Breast epithelium (tissue), 4 donors: ENCODE measurements at regions not wholly inside any gene's neighbourhood (a gene's known extent, or its start where the extent isn't known, plus 50 kb on each side); places are given as distances from the start of the nearest gene placed in this dataset.
"Not testable (repeated sequence)": the region's sequence is repeated elsewhere in the genome, so short reads cannot be mapped to it uniquely, and the experiment has no call there.

Experiments used
- DNase-seq, 2 donors: peaks; one replicate each; pipeline ENCODE4 v3.0.0-alpha.2; 2019; ENCODE audit warnings: low spot score in 2 of 2
- H3K27ac ChIP-seq, 2 donors: fragments of 200-600 bp; sonication (generic) in 1 of 2; one replicate each; pipeline ENCODE4 v1.5.1; 2016 to 2019; ENCODE audit warnings: mild to moderate bottlenecking in 1 of 2
- H3K27me3 ChIP-seq, 2 donors: fragments of 200-600 bp; sonication (generic) in 1 of 2; one replicate each; pipeline versions ENCODE4 v1.5.1 to v1.6.0; 2017 to 2019; ENCODE audit warnings: control low read depth in 1 of 2, mild to moderate bottlenecking in 1 of 2
- H3K36me3 ChIP-seq: fragments of 200-600 bp; one replicate; pipeline ENCODE4 v1.5.1; 2019
- H3K4me1 ChIP-seq, 2 donors: fragments of 200-600 bp; sonication (generic); one replicate each; pipeline ENCODE4 v1.5.1; 2016 to 2019; ENCODE audit warnings: control low read depth in 1 of 2
- H3K4me3 ChIP-seq, 3 donors: fragments of 200-600 bp; sonication (generic); 1 replicate in 2 of 3; 2 replicates in 1 of 3; pipeline ENCODE4 v1.5.1; 2016 to 2019; ENCODE audit warnings: mild to moderate bottlenecking in 3 of 3, moderate library complexity in 2 of 3
- H3K9me3 ChIP-seq, 2 donors: fragments of 200-600 bp; sonication (generic) in 1 of 2; one replicate each; pipeline ENCODE4 v1.5.1; 2016 to 2019; ENCODE audit warnings: control low read depth in 1 of 2
- CTCF ChIP-seq, 3 donors: fragments of 450-650 bp; IDR thresholded peaks; one replicate each; pipeline ENCODE4 v1.5.1; 2016 to 2017; ENCODE audit warnings: antibody characterized with exemption in 3 of 3, mild to moderate bottlenecking in 3 of 3, moderate library complexity in 3 of 3
- POLR2A ChIP-seq: fragments of 450-650 bp; IDR thresholded peaks from one replicate; pipeline ENCODE4 v1.6.1; 2016; ENCODE audit warnings: antibody characterized with exemption, mild to moderate bottlenecking, moderate library complexity
- POLR2AphosphoS5 ChIP-seq, 3 donors: sonication (generic); formaldehyde crosslinking; IDR thresholded peaks; one replicate each; pipeline ENCODE4 v1.6.1; 2017; ENCODE audit warnings: antibody characterized with exemption in 3 of 3
- intact Hi-C: fragments of 100-400 bp; cut with DNase I; formaldehyde crosslinking; loops from one replicate; pipeline ENCODE4 v1.15.1; 2023; ENCODE audit warnings: low total_unique reads

DNA sequence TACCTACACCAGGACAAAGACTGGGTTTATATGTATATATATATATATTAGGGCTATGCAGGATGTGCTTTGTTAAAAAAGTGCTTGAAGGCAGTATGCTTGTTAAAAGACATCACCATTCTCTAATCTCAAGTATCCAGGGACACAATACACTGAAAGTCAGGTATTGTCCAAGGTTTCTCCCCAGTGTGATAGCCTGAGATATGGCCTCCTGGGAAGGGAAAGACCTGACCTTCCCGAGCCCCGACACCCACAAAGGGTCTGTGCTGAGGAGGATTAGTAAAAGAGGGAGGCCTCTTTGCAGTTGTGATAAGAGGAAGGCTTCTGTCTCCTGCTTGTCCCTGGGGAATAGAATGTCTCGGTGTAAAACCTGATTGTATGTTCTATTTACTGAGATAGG, 156.9 kb downstream of the GPX5 start:
- Histone ChIP-seq H3K27ac (no peak overlapping the region), H3K27me3 (peaks cover 0 to 18% of the 10 kb centered on the region in 2 donors), H3K4me1 (no peaks in the 10 kb centered on the region), H3K36me3 (no peaks in the 10 kb centered on the region), H3K9me3 (no peaks in the 10 kb centered on the region), H3K4me3 (no peak overlapping the region)
- TF ChIP-seq POLR2A (no peak), POLR2AphosphoS5 (IDR thresholded peaks at IDR 0.05) (no peak), CTCF (IDR thresholded peaks at IDR 0.05) (no peak)
- DNase-seq, result no peak
- intact Hi-C loops, result no loop called here

DNA sequence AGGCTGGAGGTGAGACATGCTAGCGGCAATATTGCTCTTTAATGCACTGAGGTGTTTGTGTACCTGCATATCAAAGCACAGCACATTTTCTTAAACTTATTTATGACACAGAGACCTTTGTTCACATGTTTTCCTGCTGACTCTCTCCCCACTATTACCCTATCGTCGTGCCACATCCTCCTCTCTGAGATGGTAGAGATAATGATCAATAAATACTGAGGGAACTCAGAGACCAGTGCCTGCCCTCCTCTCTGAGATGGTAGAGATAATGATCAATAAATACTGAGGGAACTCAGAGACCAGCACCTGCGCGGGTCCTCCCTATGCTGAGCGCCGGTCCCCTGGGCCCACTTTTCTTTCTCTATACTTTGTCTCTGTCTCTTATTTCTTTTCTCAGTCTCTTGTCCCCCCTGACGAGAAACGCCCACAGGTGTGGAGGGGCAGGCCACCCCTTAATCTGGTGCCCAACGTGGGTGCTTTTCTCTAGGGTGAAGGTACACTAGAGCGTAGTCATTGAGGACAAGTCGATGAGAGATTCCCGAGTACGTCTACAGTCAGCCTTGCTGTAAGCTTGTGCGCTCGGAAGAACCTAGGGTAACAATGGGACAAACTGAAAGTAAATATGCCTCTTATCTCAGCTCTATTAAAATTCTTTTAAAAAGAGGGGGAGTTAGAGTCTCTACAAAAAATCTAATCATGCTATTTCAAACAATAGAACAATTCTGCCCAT, 157.4 kb downstream of the GPX5 start:
- intact Hi-C loops, H3K36me3 ChIP-seq, DNase-seq, H3K27ac ChIP-seq, H3K4me1 ChIP-seq, H3K9me3 ChIP-seq: not testable (repeated sequence)
- Histone ChIP-seq H3K27me3 (peaks cover 0 to 21% of the 10 kb centered on the region in 2 donors), H3K4me3 (peak overlapping the region in 2 of 3 donors; percentile 10 to 36)

GRCh38 chr6:28683945-28684538, 158.4 kb downstream of the GPX5 start:
- peaks cover 0 to 22% of the 10 kb centered on the region in 2 donors for H3K27me3 ChIP-seq
- TF ChIP-seq CTCF (IDR thresholded peaks at IDR 0.05) (peak in 2 of 3 donors; percentile 25 to 45), POLR2AphosphoS5 (IDR thresholded peaks at IDR 0.05) (no peak)
- no peaks in the 10 kb centered on the region for H3K4me1 ChIP-seq
- DNase-seq, result no peak
- intact Hi-C loops, result no loop called here
- H3K27ac ChIP-seq, result no peak overlapping the region
- no peaks in the 10 kb centered on the region for H3K9me3 ChIP-seq
- H3K4me3 ChIP-seq, result peak overlapping the region in 2 of 3 donors; percentile 10 to 36
- H3K36me3 ChIP-seq, result no peaks in the 10 kb centered on the region

DNA sequence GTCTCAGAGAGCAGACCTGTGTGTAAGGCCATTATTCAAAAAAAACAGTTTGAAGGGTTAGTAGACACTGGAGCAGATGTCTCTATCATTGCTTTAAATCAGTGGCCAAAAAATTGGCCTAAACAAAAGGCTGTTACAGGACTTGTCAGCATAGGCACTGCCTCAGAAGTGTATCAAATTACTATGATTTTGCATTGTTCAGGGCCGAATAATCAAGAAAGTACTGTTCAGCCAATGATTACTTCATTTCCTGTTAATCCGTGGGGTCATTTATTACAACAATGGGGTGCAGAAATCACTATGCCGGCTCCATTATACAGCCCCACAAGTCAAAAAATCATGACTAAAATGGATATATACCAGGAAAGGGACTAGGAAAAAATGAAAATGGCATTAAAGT, 160.3 kb downstream of the GPX5 start:
- not testable (repeated sequence) for H3K27ac ChIP-seq, DNase-seq, H3K4me3 ChIP-seq, H3K9me3 ChIP-seq, H3K36me3 ChIP-seq, H3K4me1 ChIP-seq
- intact Hi-C loops, result loop anchor here (5.0 kb wide), 1 partner anchor 331 kb away; no protein-coding TSS in a partner anchor
- peaks cover 0 to 22% of the 10 kb centered on the region in 2 donors for H3K27me3 ChIP-seq

DNA sequence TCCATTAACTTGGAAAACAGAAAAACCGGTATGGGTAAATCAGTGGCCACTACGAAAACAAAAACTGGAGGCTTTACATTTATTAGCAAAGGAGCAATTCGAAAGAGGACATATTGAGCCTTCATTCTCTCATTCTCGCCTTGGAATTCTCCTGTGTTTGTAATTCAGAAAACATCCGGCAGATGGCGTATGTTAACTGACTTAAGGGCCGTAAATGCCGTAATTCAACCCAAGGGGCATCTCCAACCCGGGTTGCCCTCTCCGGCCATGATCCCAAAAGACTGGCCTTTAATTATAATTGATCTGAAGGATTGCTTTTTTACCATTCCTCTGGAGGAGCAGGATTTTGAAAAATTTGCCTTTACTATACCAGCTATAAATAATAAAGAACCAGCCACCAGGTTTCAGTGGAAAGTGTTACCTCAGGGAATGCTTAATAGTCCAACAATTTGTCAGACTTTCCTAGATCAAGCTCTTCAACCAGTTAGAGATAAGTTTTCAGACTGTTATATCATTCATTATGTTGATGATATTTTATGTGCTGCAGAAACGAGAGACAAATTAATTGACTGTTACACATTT, 160.9 kb downstream of the GPX5 start:
- not testable (repeated sequence) for H3K9me3 ChIP-seq, H3K36me3 ChIP-seq, DNase-seq, H3K4me3 ChIP-seq, H3K27ac ChIP-seq, H3K4me1 ChIP-seq
- peaks cover 0 to 22% of the 10 kb centered on the region in 2 donors for H3K27me3 ChIP-seq
- peak; percentile 32 to 78 (median 62) for TF ChIP-seq CTCF (IDR thresholded peaks at IDR 0.05)
- intact Hi-C loops, result loop anchor here (5.0 kb wide), 1 partner anchor 331 kb away; no protein-coding TSS in a partner anchor

DNA sequence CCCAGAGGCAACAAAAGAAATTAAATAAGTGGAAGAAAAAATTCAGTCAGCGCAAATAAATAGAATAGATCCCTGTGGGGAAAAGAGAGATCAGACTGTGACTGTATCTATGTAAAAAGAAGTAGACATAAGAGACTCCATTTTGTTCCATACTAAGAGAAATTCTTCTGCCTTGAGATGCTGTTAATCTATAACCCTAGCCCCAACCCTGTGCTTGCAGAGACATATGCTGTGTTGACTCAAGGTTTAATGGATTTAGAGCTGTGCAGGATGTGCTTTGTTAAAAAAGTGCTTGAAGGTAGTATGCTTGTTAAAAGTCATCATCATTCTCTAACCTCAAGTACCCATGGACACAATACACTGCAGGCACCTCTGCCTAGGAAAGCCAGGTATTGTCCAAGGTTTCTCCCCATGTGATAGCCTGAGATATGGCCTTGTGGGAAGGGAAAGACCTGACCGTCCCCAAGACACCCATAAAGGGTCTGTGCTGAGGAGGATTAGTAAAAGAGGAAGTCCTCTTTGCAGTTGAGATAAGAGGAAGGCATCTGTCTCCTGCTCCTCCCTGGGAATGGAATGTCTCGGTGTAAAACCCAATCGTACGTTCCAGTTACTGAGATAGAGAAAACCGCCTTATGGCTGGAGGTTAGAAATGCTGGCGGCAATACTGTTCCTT, 161.8 kb downstream of the GPX5 start:
- H3K4me1 ChIP-seq, DNase-seq, H3K4me3 ChIP-seq, H3K9me3 ChIP-seq, H3K27ac ChIP-seq, H3K36me3 ChIP-seq: not testable (repeated sequence)
- intact Hi-C loops, result loop anchor here (5.0 kb wide), 1 partner anchor 330 kb away; no protein-coding TSS in a partner anchor
- peaks cover 0 to 15% of the 10 kb centered on the region in 2 donors for H3K27me3 ChIP-seq

DNA sequence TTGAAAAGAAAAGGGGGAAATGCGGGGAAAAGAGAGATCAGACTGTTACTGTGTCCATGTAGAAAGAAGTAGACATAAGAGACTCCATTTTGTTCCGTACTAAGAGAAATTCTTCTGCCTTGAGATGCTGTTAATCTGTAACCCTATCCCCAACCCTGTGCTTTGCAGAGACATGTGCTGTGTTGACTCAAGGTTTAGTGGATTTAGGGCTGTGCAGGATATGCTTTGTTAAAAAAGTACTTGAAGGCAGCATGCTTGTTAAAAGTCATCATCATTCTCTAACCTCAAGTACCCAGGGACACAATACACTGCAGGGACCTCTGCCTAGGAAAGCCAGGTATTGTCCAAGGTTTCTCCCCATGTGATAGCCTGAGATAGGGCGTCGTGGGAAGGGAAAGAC, 166.3 kb downstream of the GPX5 start:
- H3K4me3 ChIP-seq, DNase-seq, H3K27ac ChIP-seq, intact Hi-C loops, H3K9me3 ChIP-seq, H3K36me3 ChIP-seq, H3K4me1 ChIP-seq: not testable (repeated sequence)
- peaks cover 0 to 43% of the 10 kb centered on the region in 2 donors for H3K27me3 ChIP-seq
